DLD1 (cell line): ENCODE measurements at regions not wholly inside any gene's neighbourhood (a gene's known extent, or its start where the extent isn't known, plus 50 kb on each side); places are given as distances from the start of the nearest gene placed in this dataset.
"Not testable (repeated sequence)": the region's sequence is repeated elsewhere in the genome, so short reads cannot be mapped to it uniquely, and the experiment has no call there.

Experiments
- in situ Hi-C: cut with HindIII; loops from 2 replicates; pipeline ENCODE4 v1.10.0; 2017; ENCODE audit warnings: low sequenced_read_pairs

GRCh38 chr3:124619887-124620599, 110.2 kb upstream of the UMPS start:
- in situ Hi-C loops = no loop called here

- in situ Hi-C loops = no loop called here
Measured at GRCh38 chr3:124620600-124621063, 109.6 kb upstream of the UMPS start.

GRCh38 chr3:124621498-124621897, 108.8 kb upstream of the UMPS start:
- in situ Hi-C loops = no loop called here

- in situ Hi-C loops = no loop called here
Measured at GRCh38 chr3:124625074-124625473, 105.2 kb upstream of the UMPS start.

- in situ Hi-C loops = no loop called here
Measured at GRCh38 chr3:124627501-124627908, 102.7 kb upstream of the UMPS start.

GRCh38 chr3:124628863-124629262, 101.4 kb upstream of the UMPS start:
- in situ Hi-C loops = no loop called here

- in situ Hi-C loops = no loop called here
Measured at GRCh38 chr3:124629497-124629896, 100.8 kb upstream of the UMPS start.

- in situ Hi-C loops = no loop called here
Measured at GRCh38 chr3:124630960-124631359, 99.3 kb upstream of the UMPS start.

- in situ Hi-C loops = no loop called here
Measured at GRCh38 chr3:124631727-124632126, 98.5 kb upstream of the UMPS start.

GRCh38 chr3:124632566-124633140, 97.6 kb upstream of the UMPS start:
- in situ Hi-C loops = no loop called here

- in situ Hi-C loops = no loop called here
Measured at GRCh38 chr3:124633524-124633923, 96.7 kb upstream of the UMPS start.

GRCh38 chr3:124634210-124635168, 95.8 kb upstream of the UMPS start:
- in situ Hi-C loops = no loop called here

GRCh38 chr3:124635169-124635539, 95.1 kb upstream of the UMPS start:
- in situ Hi-C loops = no loop called here

GRCh38 chr3:124636101-124636862, 94.0 kb upstream of the UMPS start:
- in situ Hi-C loops = no loop called here

- in situ Hi-C loops = no loop called here
Measured at GRCh38 chr3:124636863-124637296, 93.4 kb upstream of the UMPS start.

GRCh38 chr3:124639406-124640237, 90.6 kb upstream of the UMPS start:
- in situ Hi-C loops = no loop called here

GRCh38 chr3:124640635-124641306, 89.5 kb upstream of the UMPS start:
- in situ Hi-C loops = no loop called here

- in situ Hi-C loops = no loop called here
Measured at GRCh38 chr3:124643453-124643852, 86.8 kb upstream of the UMPS start.

- in situ Hi-C loops = not testable (repeated sequence)
Measured at GRCh38 chr3:124646186-124646585, 84.1 kb upstream of the UMPS start.
